ENCODE measurements at regions not wholly inside any gene's neighbourhood (a gene's known extent, or its start where the extent isn't known, plus 50 kb on each side); places are given as distances from the start of the nearest gene placed in this dataset.

GRCh38 chr10:130570074-130570473 is 433.9 kb downstream of the GLRX3 start:
- no peak for DNase-seq

DNA sequence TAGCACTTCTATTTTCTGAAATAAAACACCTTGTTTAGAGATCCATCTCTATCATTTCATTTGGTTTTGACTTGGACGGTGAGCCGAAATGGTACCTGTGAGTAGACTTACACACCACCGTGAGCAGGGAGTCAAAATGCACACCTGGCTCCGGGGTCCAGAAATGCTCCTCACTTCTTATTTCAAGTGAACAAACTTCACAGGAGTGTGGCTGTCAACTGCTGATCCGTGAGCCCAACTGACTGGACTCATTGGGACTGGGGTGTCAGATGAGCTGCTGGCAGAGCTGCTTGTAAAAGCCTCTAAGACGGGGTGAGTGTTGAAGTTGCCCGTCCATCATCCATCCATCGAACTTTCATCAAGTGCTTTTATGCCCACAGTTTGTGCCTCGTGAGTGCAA is 435.5 kb downstream of the GLRX3 start:
- no peak for DNase-seq

DNA sequence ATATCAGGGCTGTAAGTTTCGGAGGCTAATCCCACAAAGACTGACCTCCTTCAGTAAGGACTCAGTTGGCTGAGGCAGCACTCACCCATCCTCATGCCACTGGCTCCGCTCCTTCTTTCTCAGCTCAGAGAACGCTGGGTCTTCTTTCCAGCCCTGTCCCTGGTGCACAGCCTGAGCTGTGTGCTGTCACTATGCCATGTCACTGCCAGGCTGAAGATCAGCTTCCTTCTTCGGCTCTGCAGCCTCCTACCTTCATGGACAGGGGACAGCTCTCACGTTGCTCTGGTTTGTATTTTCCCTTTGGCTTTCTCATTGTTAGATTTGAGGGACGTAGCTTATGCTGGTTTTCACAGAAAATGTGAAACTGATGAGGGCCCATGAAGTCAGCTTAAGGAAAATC is 437.3 kb downstream of the GLRX3 start:
- no peak for DNase-seq

DNA sequence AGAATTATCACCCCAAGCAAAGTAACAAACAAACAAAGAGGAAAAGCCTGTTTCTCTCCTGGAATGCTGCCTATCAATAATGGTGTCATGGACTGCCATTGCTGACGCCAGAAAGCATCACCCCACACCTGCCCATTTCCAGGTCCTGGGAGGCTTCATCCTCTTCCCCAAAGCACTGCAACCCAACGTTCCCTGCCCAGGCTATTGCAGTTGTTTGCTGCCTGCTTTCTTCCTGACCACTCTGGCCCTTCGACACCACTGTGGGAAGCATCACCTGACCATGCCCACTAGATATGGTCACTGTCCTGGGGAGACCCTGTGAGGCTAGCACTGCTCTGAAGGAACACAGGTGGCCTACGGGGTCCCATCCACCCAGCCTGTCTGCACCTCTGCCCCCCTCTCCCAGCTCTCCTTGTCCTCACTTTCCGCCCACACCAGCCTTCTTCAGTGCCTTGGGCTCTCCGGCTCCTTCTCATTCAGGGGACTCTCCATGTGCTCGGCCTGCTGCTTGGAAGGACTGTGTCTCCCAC is 439.6 kb downstream of the GLRX3 start:
- no peak for DNase-seq

DNA sequence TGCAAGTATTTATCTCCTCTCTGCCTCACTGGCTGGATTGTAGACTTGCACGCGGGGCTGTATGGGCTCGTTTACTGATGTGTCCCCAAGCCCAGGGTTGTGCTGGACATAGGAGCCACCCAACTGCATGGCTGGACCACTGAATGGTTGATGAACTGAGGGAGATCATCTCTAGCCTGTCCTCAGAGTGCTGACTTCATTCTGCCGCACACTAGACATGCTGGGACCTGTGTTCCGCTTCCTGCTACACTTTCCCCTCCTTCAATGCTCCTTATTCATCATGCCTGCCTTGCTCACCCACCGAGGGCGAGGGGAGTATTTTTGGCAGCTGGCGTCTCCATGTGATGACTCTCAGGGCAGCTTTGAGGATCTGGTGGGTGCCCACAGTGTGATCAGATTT is 440.2 kb downstream of the GLRX3 start:
- no peak for DNase-seq

DNA sequence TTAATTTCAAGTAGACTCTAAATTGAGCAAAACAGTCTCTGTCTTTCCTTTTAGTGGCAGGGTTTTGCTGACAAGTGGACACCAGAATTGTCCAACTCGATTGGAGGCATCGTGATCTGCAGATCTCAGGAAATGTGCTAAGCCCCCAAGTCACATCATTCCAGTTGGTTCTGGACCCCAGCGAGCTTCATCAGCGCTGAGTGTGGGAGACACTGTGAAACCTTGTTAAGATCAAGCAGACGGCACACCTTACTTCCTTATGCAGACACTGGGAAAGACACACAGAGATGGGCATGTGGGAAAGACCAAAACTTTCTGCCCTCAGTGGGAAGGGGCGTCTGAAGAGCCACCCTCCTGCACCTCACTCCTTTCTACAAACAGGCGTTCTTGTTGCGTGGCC is 440.8 kb downstream of the GLRX3 start:
- DNase-seq = no peak

DNA sequence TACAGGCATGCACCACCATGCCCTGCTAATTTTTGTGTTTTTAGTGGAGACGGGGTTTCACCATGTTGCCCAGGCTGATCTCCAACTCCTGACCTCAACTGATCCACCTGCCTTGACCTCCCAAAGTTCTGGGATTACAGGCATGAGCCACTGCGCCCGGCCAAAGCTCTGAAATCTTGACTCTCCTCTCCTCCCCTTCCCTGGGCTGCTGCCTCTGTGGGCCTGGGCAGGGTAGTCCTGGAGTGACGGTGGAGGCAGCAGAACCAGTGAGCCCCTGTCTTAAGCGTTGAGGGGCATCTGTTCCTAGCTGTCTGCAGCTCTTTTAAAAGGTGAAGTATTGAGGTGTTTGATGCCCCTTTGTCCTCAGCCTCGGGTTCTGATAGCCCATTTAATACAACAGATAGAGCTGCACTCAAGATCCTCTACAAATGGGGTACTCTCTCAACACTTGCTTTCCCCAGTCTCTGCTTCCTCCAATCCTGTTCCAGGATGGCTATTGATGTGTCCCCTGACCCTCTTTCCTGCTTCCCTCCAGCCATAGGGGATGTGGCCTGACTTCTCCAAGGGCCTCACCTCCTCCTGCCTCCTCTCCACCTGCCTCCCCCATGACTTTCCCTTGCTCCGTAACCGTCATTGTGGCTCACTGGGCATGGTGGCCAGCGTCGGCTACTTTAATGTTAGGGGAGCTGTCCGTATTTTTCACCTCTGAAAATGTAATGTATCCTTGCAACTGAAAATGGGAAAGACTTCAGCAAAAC is 442.5 kb downstream of the GLRX3 start:
- no peak for DNase-seq

GRCh38 chr10:130579913-130580312 is 443.7 kb downstream of the GLRX3 start:
- DNase-seq = no peak

DNA sequence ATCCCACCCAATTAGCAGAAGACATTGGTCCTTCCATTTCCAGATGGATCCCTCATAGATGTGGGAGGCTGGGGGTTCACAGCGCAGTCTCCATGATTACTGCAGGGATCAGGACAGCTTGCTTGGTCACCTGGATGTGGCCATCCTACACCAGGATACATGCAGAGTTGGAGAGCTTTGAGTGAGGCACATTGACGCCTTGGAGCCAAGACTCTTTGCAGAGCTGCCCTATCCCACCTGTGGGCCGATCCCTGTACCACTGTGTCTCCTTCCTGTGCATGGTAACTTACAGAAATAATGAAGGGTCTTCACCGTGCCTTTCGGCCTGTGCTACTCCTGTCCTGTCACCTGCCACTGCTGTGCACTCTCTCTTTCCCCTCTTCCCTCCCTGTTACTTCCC is 444.8 kb downstream of the GLRX3 start:
- no peak for DNase-seq

- no peak for DNase-seq
Measured at GRCh38 chr10:130587718-130588117, 451.5 kb downstream of the GLRX3 start.

DNA sequence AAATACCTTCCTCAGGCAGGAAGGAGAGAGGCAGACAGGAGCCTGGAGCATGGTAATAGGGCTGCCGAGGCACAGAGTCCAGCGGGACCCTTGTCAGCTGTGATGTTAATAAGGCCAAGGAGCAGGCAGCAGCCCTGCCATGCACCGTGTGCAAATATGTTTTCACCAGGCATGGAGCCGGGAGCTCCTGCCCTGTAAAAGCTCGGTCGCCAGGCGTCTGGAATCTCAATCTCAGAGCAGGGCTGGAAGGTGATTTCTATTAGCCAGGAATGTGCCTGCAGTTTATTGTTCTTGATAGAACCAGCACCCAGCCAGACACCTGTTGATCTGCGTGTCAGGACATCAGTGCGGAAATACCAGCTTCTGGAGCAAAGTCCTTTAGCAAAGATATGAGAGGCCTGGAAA is 469.8 kb downstream of the GLRX3 start:
- DNase-seq = no peak

GRCh38 chr10:130607366-130607765 is 471.2 kb downstream of the GLRX3 start:
- DNase-seq = no peak

DNA sequence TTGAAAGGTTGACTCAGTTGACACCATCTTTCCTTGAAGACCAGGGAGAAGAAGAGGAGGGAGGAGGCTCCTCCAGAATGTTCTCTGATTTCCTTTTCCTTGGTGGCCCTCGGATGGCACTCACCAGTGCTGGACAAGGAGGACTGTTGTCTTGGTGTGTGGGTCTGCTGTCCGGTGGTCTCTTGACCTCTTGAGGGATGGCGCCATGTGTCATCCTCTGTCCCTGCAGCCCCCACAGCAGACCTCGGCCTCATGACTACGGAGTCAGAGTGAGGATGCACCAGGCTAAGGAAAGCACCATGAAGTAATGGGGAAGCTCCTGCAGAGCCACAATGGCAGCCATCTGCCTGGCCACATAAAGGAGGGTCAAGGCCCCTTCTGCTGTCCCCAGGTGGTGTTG is 475.0 kb downstream of the GLRX3 start:
- DNase-seq = no peak

- DNase-seq = no peak
Measured at GRCh38 chr10:130615457-130615856, 479.3 kb downstream of the GLRX3 start.

GRCh38 chr10:130617985-130618384 is 481.8 kb downstream of the GLRX3 start:
- DNase-seq = no peak

- no peak for DNase-seq
Measured at GRCh38 chr10:130618647-130619046, 482.5 kb downstream of the GLRX3 start.

GRCh38 chr10:130621231-130621775 is 485.1 kb downstream of the GLRX3 start:
- DNase-seq = no peak

GRCh38 chr10:130623680-130624267 is 487.6 kb downstream of the GLRX3 start:
- DNase-seq = no peak

- no peak for DNase-seq
Measured at GRCh38 chr10:130627346-130628045, 491.3 kb downstream of the GLRX3 start.

- DNase-seq = no peak
Measured at GRCh38 chr10:130630135-130630534, 493.9 kb downstream of the GLRX3 start.

- peak in 1 of 2 donors; percentile 75 for DNase-seq
Measured at GRCh38 chr10:130631142-130632096, 495.2 kb downstream of the GLRX3 start.

DNA sequence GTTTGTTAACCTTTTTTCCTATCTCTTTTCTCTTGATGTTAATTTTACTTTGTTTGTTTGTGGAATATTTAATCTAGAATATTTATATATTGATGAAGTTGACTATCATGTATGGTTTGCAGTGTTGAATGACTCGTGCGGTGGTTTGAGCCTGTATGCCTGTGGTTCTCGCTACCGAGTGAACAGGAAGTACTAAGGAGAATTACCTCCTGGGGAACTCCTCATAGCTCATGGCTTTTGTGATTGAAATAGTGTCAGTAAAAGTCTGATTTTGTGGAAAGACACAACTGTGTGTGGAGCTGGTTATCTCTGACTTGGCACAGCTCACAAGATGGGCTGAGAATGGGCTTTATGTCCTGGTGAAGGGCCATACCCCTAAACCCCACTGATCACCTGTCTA is 498.6 kb downstream of the GLRX3 start:
- DNase-seq = peak in 1 of 2 donors; percentile 24
